ENCODE measurements at regions not wholly inside any gene's neighbourhood (a gene's known extent, or its start where the extent isn't known, plus 50 kb on each side); places are given as distances from the start of the nearest gene placed in this dataset.
"Not testable (repeated sequence)": the region's sequence is repeated elsewhere in the genome, so short reads cannot be mapped to it uniquely, and the experiment has no call there.

- TF ChIP-seq POLR2AphosphoS5 (IDR thresholded peaks at IDR 0.05) (no peak), POLR2A (IDR thresholded peaks at IDR 0.05) (no peak), CTCF (IDR thresholded peaks at IDR 0.05 in 8 of 11, conservative IDR thresholded peaks at IDR 0.05 in 3 of 11) (no peak)
- Histone ChIP-seq H3K27me3 (replicated peaks in 1 of 7) (peaks cover 0 to 9% (median 0%) of the 10 kb centered on the region in 7 donors), H3K9me3 (peaks cover 0 to 23% (median 6%) of the 10 kb centered on the region in 8 donors), H3K4me1 (peaks cover 0 to 12% (median 0%) of the 10 kb centered on the region in 6 donors), H3K36me3 (no peaks in the 10 kb centered on the region), H3K27ac (no peak overlapping the region), H3K4me3 (no peak overlapping the region)
- DNase-seq = no peak
- intact Hi-C loops (cut with DNase I; ENCODE audit: low total_unique reads) = no loop called here
These were observed 73.3 kb upstream of the SLCO2A1 start for GRCh38 chr3:134102976-134103375.

GRCh38 chr3:134096214-134096613 is 66.5 kb upstream of the SLCO2A1 start:
- peaks cover 0 to 35% (median 2%) of the 10 kb centered on the region in 8 donors for H3K9me3 ChIP-seq

GRCh38 chr3:134095005-134095404 is 65.3 kb upstream of the SLCO2A1 start:
- Histone ChIP-seq H3K27ac (no peak overlapping the region), H3K36me3 (no peaks in the 10 kb centered on the region), H3K9me3 (peaks cover 0 to 22% (median 0%) of the 10 kb centered on the region in 8 donors), H3K4me3 (no peak overlapping the region), H3K27me3 (replicated peaks in 1 of 7) (no peaks in the 10 kb centered on the region), H3K4me1 (no peaks in the 10 kb centered on the region)
- WGBS, 5 donors = 85 to 96% (median 91%) methylated on average over 3 of the region's 3 CpGs
- no peak for DNase-seq
- TF ChIP-seq POLR2AphosphoS5 (IDR thresholded peaks at IDR 0.05) = no peak
- TF ChIP-seq POLR2A (IDR thresholded peaks at IDR 0.05) = no peak
- TF ChIP-seq CTCF (IDR thresholded peaks at IDR 0.05 in 8 of 11, conservative IDR thresholded peaks at IDR 0.05 in 3 of 11) = no peak
- intact Hi-C loops (cut with DNase I; ENCODE audit: low total_unique reads) = no loop called here

More at GRCh38 chr3:134096214-134096613, 66.5 kb upstream of the SLCO2A1 start:
- intact Hi-C loops (cut with DNase I; ENCODE audit: low total_unique reads); H3K27ac ChIP-seq; H3K4me1 ChIP-seq; H3K27me3 ChIP-seq (replicated peaks in 1 of 7); H3K4me3 ChIP-seq; H3K36me3 ChIP-seq; DNase-seq: not testable (repeated sequence)
- 47 to 66% (median 59%) methylated on average over 3 of the region's 3 CpGs for WGBS, 5 donors

- no peak for DNase-seq
- no peaks in the 10 kb centered on the region for H3K27me3 ChIP-seq (replicated peaks in 1 of 7)
- intact Hi-C loops (cut with DNase I; ENCODE audit: low total_unique reads) = no loop called here
- H3K36me3 ChIP-seq = no peaks in the 10 kb centered on the region
- H3K27ac ChIP-seq = no peak overlapping the region
- no peaks in the 10 kb centered on the region for H3K4me1 ChIP-seq
- peaks cover 0 to 21% (median 0%) of the 10 kb centered on the region in 8 donors for H3K9me3 ChIP-seq
- no peak overlapping the region for H3K4me3 ChIP-seq
- WGBS, 5 donors = 81 to 94% (median 92%) methylated on average over 3 of the region's 3 CpGs
- TF ChIP-seq POLR2AphosphoS5 (IDR thresholded peaks at IDR 0.05) (no peak), CTCF (IDR thresholded peaks at IDR 0.05 in 8 of 11, conservative IDR thresholded peaks at IDR 0.05 in 3 of 11) (no peak), POLR2A (IDR thresholded peaks at IDR 0.05) (no peak)
These were observed 64.8 kb upstream of the SLCO2A1 start for GRCh38 chr3:134094491-134094890.

GRCh38 chr3:134093956-134094355 is 64.2 kb upstream of the SLCO2A1 start:
- TF ChIP-seq POLR2A (IDR thresholded peaks at IDR 0.05) (no peak), POLR2AphosphoS5 (IDR thresholded peaks at IDR 0.05) (no peak), CTCF (IDR thresholded peaks at IDR 0.05 in 8 of 11, conservative IDR thresholded peaks at IDR 0.05 in 3 of 11) (no peak)
- Histone ChIP-seq H3K4me3 (no peak overlapping the region), H3K27ac (no peak overlapping the region), H3K4me1 (no peaks in the 10 kb centered on the region), H3K27me3 (replicated peaks in 1 of 7) (no peaks in the 10 kb centered on the region), H3K36me3 (no peaks in the 10 kb centered on the region), H3K9me3 (peaks cover 0 to 21% (median under 1%) of the 10 kb centered on the region in 8 donors)
- DNase-seq = no peak
- intact Hi-C loops (cut with DNase I; ENCODE audit: low total_unique reads) = no loop called here
- WGBS, 5 donors = 94 to 99% (median 98%) methylated on average over 2 of the region's 2 CpGs
